IPS-18c (cell line): ENCODE measurements at regions not wholly inside any gene's neighbourhood (a gene's known extent, or its start where the extent isn't known, plus 50 kb on each side); places are given as distances from the start of the nearest gene placed in this dataset.

Experiments used
- H3K4me3 ChIP-seq: 2 replicates; pipeline ENCODE4 v1.7.0; 2013; ENCODE audit warnings: low read depth, mild to moderate bottlenecking, low read length, moderate library complexity; ENCODE audit not compliant: insufficient read depth
- H3K9me3 ChIP-seq: one replicate; pipeline ENCODE4 v1.6.1; 2013; ENCODE audit warnings: mild to moderate bottlenecking, low read length, moderate library complexity; ENCODE audit not compliant: control insufficient read depth, insufficient read depth

DNA sequence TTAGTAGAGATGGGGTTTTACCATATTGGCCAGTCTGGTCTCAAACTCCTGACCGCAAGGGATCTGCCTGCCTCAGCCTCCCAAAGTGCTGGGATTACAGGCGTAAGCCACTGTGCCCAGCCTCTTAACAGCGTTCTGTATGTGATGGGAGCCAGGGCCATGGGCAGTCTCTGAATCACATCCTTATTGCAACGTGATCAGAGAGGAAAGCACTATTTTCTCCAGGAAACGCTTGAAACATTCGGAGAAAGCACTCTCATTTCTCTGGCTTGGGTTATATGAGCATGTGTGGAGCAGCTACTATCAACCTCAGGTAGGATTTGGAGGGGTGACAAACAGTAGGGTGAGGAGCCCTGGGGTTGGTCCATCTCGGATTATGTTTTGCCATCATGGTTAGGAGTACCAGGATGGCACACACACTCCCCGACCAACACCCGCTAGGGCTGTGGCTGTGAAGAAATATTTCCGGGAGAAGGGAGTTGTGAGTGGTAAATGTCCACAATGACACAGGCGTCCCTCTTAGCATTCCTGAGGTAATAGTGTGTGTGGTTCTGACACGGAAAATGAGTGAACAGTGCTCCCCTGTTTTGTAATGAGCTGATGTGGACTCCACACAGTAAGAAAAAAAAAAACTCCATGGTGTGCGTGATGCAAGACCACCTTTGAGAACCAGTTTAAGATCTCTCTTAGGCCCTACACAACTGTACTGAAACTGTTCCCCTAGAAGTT is 406.2 kb upstream of the ZNF608 start:
- Histone ChIP-seq H3K4me3 (no peak overlapping the region), H3K9me3 (no peaks in the 10 kb centered on the region)

DNA sequence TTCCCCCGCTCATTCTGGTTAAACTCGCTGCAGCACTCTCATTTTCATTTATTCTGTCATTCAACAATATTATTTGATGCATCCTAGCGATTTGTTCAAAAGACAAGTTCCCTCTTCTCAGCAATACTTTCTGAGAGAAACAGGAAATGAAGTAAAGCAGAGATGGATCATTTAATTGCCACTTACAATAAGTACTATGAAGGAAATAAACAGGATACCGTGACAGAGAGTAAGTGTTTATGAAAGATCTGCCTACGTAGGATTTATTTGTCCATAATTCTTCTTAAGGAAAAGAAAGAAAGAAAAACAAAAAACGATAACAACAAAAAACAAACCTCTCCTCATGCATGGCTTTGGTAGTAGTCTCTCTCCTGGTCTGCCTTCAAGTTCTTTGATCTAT is 406.8 kb upstream of the ZNF608 start:
- H3K9me3 ChIP-seq: no peaks in the 10 kb centered on the region
- H3K4me3 ChIP-seq: no peak overlapping the region

DNA sequence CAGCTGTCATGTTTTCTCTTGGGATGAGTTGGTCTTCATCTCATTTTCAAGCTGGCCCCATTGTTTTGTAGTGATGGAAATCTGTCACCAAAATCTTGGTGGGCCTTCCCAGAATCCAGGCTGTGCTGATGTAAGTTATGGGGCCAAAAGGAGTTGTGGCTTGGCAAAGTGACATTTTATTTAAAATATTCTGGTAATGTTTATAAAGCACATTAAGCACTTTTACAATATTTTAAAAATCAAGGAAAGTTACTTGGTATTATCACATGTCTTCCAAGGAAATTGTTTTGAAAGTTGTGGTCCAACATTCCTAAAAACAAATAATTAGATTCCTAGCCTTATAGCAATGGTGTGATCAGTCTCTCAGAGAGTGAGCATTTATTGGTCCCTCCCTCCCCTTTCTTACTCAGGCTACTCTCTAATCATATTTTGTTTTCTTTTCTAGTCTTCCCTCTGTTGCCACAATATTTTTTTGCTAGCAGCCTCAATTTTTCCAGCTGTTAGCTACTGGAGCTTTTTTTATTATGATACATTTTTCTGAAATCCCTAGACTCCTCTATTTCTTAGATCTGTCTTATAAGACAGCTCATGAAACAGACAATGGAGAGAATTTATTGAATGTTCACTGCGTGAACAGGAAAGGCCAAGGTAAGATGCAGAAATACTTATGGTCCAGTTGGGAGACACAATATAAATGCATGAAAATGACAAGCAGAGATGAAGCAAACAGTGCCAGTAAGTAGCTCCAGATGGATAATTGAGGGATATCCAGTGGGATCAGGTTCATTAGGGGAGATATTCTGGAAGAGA is 408.1 kb upstream of the ZNF608 start:
- no peak overlapping the region for H3K4me3 ChIP-seq
- H3K9me3 ChIP-seq: no peaks in the 10 kb centered on the region

DNA sequence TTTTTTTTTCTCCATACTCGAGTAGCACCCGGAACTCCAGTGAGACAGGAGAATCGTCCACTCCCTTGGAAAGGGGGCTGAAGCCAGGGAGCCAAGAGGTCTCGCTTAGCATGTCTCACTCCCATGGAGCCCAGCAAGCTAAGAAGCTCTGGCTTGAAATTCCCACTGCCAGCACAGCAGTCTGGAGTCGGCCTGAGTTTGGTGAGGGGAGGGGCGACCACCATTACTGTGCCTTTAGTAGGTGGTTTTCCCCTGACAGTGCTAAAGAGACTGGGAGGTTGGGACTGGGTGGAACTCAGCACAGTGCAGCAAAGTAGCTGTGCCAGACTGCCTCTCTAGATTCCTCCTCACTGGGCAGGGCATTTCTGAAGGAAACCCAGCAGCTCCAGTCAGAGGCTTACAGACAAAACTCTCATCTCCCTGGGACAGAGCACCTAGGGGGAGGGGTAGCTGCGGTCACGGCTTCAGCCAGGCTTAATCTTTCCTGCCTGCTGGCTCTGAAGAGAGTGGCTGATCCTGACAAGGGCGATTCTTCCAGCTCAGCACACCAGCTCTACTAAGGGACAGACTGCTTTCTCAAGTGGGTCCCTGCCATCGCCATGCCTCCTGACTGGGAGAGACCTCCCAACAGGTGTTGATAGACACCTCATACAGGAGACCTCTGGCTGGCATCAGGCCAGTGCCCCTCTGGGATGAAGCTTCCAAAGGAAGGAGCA is 414.5 kb upstream of the ZNF608 start:
- Histone ChIP-seq H3K4me3 (no peak overlapping the region), H3K9me3 (peaks cover 2% of the 10 kb centered on the region)

DNA sequence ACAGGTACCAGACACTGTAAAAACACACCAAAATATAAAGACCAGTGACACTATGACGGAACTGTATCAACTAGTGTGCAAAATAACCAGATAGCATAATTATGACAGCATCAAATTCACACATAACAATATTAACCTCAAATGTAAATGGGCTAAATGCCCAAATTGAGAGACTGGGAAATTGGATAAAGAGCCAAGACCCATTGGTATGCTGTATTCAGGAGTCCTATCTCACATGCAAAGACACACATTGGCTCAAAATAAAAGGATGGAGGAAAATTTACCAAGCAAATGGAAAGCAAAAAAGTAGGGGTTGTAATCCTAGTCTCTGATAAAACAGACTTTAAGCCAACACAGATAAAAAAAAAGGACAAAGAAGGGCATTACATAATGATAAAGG is 416.3 kb upstream of the ZNF608 start:
- Histone ChIP-seq H3K4me3 (no peak overlapping the region), H3K9me3 (peaks cover 2% of the 10 kb centered on the region)

DNA sequence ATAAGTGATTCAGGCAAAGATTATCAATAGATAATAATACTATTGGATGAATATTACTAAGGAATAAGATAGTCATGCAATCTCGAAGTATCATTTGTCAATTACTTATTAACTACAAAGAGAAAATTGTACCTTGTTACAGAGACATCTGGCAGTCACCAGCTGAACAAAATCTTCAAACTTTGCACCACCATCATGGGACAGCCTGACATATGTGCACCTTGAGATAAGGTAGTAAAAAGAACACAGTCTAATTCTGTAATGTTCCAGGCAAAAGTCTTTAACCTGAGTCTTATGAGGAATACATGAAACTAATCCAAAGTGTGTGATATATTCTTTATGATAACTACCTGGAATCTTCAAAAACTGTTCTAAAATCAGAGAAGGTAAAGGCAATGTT is 423.0 kb upstream of the ZNF608 start:
- H3K4me3 ChIP-seq: no peak overlapping the region
- H3K9me3 ChIP-seq: no peaks in the 10 kb centered on the region

DNA sequence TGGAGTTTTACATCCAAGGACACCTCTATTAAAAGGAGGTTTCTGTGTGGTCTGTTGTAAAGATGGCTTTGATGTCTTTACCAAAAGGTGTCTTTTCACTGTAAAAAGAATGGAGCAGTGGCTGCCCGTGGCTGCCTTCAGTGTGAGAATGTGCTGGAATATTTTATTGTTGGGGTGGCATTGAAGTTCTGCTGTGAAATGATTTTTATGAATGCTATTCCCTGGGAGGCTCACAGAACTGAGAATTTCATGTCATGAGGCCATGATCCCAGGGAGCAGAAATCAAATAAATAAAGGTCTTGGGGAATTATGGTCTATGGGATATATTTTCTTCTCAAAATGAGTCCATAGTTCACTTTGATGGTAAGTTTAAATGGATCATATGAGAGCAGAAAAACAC is 425.2 kb upstream of the ZNF608 start:
- H3K4me3 ChIP-seq: no peak overlapping the region

DNA sequence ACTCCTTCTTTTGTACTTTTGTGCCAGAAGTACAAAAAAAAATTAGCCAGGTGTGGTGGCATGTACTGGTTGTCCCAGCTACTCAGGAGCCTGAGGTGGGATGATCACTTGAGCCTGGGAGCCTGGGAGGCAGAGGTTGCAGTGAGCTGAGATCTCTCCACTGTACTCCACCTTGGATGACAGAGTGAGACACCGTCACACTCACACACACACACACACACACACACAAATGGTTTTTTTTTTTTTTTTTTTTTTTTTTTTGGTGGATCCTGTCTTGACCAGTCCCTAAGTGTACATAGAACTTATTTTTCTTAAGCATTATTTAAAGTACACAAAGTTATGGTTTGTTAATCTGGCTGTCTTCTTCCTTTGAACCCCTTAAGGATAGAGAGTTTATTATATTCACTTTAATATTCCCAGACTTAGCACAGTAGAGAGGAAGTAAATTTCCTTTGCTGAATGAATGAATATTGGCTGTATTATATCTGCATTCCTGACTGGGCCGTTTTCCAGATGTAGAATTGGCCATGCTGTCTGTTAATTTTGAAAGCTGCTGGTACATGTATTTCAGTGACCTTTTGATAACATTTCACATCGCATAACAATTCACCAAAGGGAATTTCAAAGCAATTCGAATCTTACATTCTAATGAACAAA is 429.0 kb upstream of the ZNF608 start:
- no peak overlapping the region for H3K4me3 ChIP-seq
- H3K9me3 ChIP-seq: no peaks in the 10 kb centered on the region

More for the DNA sequence above, 425.2 kb upstream of the ZNF608 start:
- H3K9me3 ChIP-seq: no peaks in the 10 kb centered on the region

DNA sequence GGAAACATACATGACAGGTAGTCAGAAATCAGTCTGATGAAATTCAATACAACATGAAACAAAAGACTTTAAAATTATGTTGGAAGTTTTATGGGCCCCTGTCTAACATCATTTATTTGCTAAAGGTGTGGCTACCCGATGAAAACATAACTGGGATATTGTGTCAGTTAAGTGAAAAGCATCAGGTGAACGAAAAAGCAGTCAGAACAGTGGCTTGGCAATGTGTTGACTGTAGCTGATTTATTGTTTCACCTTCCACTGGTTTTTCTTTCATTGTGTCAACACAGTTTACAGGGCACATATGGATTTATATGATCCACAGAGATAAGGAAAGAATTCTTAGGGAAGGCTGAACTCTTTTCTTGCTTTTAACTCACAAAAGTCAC is 429.6 kb upstream of the ZNF608 start:
- Histone ChIP-seq H3K4me3 (no peak overlapping the region), H3K9me3 (no peaks in the 10 kb centered on the region)

DNA sequence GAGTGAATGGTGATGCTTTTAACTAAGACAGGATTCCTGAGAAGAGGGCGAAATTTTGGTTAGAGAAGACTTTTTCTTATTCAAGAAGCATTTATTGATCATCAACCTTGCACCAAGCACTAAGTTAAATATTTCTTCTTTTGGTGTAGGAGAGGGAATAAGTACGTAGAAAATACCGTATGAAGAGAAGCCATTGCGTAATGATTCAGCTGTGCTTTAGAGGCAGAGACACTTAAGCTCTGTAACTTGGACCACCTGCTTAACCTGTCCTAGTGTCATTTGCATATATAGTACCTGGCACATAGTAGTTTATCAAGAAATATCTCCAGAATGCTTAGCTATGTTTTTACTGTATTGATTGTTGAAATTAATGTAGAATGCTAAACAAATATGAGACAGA is 430.9 kb upstream of the ZNF608 start:
- H3K9me3 ChIP-seq: no peaks in the 10 kb centered on the region
- H3K4me3 ChIP-seq: no peak overlapping the region

DNA sequence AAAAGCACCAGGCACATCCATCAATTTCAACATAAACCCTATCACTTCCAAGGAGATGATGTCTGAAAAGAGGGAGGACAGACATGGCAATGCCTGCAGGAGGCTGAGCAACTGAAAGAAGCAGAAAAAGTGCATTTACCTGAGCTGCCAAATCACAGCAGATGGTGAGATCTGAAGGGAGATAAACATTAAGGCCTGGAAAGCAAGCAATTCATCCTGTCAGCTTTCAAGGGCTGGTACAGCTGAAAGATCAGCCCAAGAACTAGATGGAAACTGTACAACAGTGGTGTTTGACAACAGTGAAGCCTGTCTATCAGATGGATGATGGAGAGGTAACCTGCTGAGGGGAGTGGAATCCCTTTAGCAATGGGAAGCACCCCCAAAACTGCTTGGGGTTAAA is 433.2 kb upstream of the ZNF608 start:
- Histone ChIP-seq H3K9me3 (no peaks in the 10 kb centered on the region), H3K4me3 (no peak overlapping the region)

DNA sequence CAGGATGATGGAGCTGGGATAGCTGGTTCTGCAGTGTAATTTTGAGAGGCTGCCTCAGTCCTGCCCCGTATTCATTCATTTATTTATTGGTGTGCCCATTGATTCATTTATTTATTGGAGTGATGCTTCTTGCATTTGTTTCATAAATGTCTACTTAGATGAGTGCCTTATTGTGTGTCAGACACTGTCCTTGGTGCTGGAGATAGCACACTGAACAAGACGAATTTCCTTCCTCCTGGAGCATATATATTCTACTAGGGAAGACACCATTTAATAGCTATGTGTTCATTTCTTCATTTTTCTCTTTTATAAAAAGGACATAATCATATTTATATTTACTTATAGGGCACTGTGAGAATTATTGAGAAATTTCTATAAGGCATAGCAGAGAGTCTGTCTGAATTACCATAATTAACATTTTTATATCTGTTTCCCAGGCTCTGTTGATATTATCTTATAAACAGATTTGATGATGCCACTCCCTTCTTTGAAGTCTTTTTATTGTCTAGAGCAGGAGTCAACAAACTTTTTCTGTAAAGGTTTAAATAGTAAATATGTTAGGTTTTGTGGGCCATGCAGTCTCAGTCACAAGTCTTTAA is 433.9 kb upstream of the ZNF608 start:
- no peak overlapping the region for H3K4me3 ChIP-seq
- no peaks in the 10 kb centered on the region for H3K9me3 ChIP-seq

DNA sequence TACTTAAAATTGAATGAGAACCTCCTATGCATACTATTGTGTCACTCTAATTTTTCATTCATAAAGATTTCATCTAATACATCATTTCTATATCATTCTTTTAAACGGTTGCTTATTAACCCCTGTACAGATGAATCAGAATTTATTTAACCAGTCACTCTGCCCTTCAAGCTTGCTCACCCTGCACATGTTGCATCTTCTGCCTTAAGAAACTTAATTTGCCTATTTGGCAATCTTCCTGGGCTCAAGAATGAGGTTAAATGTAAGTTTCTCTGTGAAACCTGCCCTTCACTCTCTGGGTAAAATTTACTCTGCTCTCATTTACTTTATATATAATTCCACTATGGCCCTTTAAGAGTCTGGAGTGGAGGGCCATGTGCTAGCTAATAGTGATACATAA is 434.7 kb upstream of the ZNF608 start:
- Histone ChIP-seq H3K9me3 (no peaks in the 10 kb centered on the region), H3K4me3 (no peak overlapping the region)

DNA sequence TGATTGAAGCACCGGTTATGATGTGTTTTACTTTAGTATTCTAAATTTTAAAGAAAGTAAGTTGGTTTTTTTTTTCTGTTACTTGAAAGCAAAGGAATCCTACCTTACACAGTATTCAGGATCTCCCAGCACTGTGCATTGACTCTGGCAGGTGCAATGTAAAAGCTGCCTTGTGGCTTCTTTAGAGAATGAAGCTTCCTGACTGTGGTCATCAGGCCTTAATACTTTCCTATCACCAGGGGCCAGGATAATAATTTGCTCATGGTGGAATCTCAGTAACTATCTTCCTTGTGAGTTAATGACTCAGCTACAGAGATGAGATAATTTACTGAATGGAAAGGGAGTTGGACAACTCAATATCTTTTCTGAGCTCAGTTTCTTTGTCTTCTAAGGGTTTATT is 435.5 kb upstream of the ZNF608 start:
- Histone ChIP-seq H3K9me3 (no peaks in the 10 kb centered on the region), H3K4me3 (no peak overlapping the region)

DNA sequence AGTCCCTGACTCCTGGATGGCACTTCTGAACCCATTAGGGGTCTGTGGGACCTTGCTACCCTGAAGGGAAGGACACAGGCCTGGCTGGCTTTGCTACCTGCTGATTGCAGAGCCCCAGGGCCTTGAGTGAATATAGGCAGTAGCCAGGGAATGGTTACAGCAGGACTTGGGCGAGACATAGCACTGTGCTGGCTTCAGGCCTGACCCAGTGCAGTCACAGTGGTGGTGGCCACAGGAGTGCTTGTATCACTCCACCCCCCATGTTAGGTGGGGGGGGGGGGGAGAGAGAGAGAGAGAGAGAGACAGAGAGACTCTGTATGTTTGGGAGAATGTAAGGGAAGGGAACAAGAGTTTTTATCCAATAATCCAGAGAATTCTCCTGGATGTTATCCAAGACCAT is 439.3 kb upstream of the ZNF608 start:
- Histone ChIP-seq H3K9me3 (no peaks in the 10 kb centered on the region), H3K4me3 (no peak overlapping the region)

DNA sequence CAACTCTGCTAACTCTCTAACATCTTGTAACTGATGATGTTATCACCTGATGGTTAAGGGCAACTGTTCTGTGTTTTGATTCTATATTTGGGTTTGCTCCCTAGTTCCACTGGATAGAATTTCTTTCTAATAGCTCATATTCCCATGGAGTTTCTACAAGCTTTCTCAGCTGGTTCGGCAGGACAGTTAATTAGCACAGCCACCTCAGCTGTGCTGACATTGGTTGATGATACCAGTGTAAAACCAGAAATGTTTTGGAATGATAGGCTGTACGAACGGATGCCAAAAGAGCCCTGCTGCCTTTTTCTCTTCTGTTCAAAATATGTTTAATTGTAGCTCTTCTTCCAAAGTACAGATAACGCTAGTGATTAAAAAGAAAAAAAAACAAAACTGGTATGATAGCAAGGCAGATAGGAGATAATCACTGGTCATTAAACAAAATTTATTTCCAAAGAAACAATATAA is 440.5 kb upstream of the ZNF608 start:
- no peak overlapping the region for H3K4me3 ChIP-seq
- no peaks in the 10 kb centered on the region for H3K9me3 ChIP-seq

DNA sequence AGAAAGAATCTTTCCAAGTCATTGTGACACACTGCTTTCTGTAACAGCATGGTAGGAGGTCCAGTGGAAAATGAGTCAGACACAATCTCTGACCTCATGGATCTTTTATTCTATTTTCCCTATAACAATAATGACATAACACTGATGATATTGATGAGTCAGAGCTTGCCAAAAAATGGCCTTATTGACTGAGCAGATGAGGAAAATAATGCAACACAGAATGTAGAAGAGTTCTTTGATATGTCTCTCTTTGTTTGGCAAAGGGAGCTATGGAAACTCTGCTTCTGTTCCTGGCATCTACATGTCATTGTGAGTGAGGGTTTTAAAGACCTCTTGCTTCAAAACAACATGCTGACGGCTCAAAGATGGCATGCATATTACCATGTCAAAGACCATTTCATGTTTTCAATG is 443.1 kb upstream of the ZNF608 start:
- Histone ChIP-seq H3K9me3 (no peaks in the 10 kb centered on the region), H3K4me3 (no peak overlapping the region)
